ENCODE measurements at regions not wholly inside any gene's neighbourhood (a gene's known extent, or its start where the extent isn't known, plus 50 kb on each side); places are given as distances from the start of the nearest gene placed in this dataset.

DNA sequence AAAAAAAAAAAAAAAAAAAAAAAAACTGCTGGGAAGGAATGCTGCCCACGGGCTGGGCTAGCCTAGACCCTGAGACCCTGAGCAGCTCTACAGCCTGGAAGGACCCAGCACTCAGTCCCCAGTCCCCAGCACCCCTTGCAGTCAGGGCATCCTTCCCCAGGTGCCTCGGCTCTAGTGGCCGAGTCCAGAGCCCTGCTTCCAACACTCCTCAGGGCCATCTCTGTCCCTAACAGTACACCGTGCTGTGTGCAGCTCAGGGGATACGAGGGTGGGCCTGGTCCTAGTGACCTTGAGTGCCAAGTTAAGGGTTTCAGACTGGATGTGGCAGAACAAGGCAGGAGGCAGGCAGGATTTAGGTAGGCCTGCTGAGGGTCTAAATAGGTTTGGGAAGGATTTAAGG, 50.2 kb upstream of the LRP8 start:
- in situ Hi-C loops (cut with HindIII; ENCODE audit: low pct_unique_long_range_greater_than_20kb, low sequenced_read_pairs), result no loop called here
- DNase-seq (ENCODE audit: low read depth in 1 of 2, low spot score in 1 of 2), result no peak
- no peak for TF ChIP-seq JUND (IDR thresholded peaks at IDR 0.05; ENCODE audit: low read depth)

DNA sequence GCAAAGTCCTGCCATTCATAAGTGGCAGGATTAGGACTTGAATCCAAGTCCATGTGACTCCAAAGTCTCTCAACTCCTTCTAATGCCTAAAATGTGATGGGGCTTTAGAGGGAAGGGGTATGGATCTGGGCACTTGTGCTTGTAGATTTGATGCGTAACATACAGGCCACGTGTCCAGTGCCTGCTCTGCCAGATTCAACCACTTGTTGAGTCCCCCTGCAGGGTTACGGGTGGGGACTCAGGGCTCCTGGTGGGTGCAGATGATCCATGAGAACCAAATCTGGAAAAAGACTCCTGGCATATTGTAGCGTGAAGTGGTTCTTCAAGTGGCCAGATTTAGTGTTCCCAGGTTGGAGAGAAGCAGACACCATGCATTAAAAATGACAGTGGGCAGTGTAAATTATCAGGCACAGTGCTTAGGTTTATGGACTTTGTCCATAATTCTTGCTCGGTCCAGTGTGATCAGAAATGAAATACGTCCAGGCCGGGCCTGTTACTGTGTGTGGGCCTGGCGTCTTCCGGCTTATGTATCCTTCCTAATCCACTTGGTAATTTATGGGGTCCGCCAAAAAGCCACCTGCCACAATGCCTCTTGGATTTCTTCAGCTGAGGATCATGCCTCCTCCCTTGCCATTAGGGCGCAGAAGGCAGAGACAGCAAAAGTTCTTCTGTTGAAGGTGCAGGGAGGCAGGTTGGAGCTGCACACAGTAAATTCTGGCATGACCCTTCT, 51.2 kb upstream of the LRP8 start:
- no peak for TF ChIP-seq JUND (IDR thresholded peaks at IDR 0.05; ENCODE audit: low read depth)
- in situ Hi-C loops (cut with HindIII; ENCODE audit: low pct_unique_long_range_greater_than_20kb, low sequenced_read_pairs), result no loop called here

GRCh38 chr1:53379662-53380002, 51.8 kb upstream of the LRP8 start:
- DNase-seq (ENCODE audit: low read depth in 1 of 2, low spot score in 1 of 2), result no peak
- in situ Hi-C loops (cut with HindIII; ENCODE audit: low pct_unique_long_range_greater_than_20kb, low sequenced_read_pairs), result no loop called here
- TF ChIP-seq JUND (IDR thresholded peaks at IDR 0.05; ENCODE audit: low read depth), result no peak

More for the DNA sequence above, 51.2 kb upstream of the LRP8 start:
- DNase-seq (ENCODE audit: low read depth in 1 of 2, low spot score in 1 of 2), result no peak

DNA sequence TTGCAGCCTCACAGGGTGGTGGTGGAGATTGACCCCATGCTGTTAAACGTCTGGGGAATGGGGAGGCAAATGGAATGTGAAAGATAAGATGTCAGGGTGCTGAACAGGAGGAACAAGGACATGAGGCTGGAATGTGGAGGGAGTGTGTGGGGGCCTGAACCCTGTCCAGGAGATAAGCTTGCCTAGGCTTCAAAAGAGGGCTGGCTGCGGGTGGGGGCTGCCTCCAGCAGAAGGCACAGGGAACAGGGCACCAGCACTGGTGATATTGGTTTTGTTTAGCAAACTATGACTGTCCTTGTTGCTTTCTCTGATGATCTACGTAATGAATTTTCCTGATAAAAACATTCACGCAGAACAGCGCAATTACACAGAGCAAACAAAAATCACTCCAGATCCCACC, 52.4 kb upstream of the LRP8 start:
- DNase-seq (ENCODE audit: low read depth in 1 of 2, low spot score in 1 of 2), result no peak
- in situ Hi-C loops (cut with HindIII; ENCODE audit: low pct_unique_long_range_greater_than_20kb, low sequenced_read_pairs), result no loop called here
- no peak for TF ChIP-seq JUND (IDR thresholded peaks at IDR 0.05; ENCODE audit: low read depth)

- DNase-seq (ENCODE audit: low read depth in 1 of 2, low spot score in 1 of 2), result no peak
- in situ Hi-C loops (cut with HindIII; ENCODE audit: low pct_unique_long_range_greater_than_20kb, low sequenced_read_pairs), result no loop called here
- no peak for TF ChIP-seq JUND (IDR thresholded peaks at IDR 0.05; ENCODE audit: low read depth)
These were observed 54.0 kb upstream of the LRP8 start for GRCh38 chr1:53381790-53382401.

DNA sequence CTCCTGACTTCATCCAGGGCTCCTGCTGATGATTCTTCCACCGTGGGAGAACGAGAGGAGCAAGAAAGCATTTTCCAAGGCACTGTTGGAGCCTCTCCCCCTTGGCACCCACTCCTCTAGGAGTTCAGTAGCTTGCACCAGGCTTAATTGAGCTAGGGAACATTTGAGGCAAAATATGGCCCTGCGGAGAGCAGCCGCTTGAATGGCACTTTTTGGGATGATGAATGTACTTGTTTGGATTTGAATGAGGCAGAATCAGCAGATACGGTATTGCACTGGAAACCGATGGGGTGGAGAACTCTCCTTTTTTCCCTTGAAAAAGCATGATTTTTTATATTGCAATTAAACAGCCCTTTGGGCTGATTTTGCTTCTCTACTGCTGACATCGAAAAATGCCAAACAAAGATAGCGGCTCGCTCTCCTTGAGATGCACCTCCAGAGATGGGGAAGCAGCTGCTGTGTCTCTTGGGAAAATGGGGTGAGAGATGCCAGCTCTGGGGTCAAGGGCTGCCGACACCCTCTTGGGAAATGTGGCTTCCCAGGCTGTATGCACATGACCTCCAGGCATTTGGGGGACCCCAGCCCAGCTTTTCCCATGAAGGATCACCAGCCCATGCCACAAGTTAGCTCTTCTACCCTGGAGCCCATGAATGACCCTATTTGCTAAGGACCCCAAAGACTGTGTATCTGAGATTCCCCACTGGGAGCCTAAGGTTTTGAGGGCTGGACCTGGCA, 55.4 kb upstream of the LRP8 start:
- in situ Hi-C loops (cut with HindIII; ENCODE audit: low pct_unique_long_range_greater_than_20kb, low sequenced_read_pairs), result no loop called here
- no peak for TF ChIP-seq JUND (IDR thresholded peaks at IDR 0.05; ENCODE audit: low read depth)
- DNase-seq (ENCODE audit: low read depth in 1 of 2, low spot score in 1 of 2), result no peak

GRCh38 chr1:53384796-53385195, 56.9 kb upstream of the LRP8 start:
- in situ Hi-C loops (cut with HindIII; ENCODE audit: low pct_unique_long_range_greater_than_20kb, low sequenced_read_pairs), result no loop called here
- TF ChIP-seq JUND (IDR thresholded peaks at IDR 0.05; ENCODE audit: low read depth), result no peak
- no peak for DNase-seq (ENCODE audit: low read depth in 1 of 2, low spot score in 1 of 2)

DNA sequence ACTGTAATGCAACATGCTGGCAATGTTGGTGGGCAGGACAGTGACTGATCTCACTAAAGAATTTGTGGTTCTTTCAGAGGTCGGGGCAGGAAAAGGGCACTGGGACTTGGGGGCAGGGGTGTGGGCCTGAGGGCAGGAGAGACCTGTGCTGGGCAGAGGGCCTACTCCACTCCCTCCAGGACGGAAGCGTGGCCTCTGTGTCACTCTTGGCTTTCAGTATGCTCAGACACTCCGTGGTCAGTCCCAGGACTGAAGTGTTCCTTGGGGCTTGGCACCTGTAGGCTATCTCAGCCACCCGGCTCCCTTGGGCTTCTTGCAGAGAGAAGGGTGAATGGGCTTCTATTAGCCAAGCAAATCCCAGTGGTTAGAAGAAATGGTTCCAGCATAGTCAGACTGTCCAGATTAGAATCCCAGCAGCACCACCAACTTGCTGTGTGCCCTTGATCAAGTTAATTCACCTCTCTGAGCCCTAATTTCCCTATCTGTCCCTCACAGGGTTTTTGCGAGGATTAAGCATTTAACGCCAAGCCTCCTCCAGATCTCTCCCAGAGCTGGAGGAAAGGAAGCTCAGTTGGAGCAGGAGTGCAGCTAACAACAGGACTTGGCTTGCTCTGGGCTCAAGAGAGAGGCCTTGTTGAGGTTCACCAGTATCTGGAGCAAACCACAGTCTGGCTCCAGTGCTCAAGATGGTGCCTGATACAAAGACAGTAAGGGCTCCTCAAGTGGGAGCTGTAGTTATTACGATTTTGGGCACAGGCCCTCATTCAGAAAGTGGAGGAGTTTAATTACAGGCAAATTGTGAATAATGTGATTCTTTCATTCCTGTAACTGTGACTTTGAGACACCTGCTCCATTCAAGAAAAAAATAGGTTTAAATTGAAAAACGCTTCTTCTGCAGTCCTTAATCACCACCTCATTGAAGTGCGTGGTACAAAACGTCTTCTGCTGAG, 57.7 kb upstream of the LRP8 start:
- DNase-seq (ENCODE audit: low read depth in 1 of 2, low spot score in 1 of 2), result no peak
- TF ChIP-seq JUND (IDR thresholded peaks at IDR 0.05; ENCODE audit: low read depth), result no peak
- in situ Hi-C loops (cut with HindIII; ENCODE audit: low pct_unique_long_range_greater_than_20kb, low sequenced_read_pairs), result no loop called here

DNA sequence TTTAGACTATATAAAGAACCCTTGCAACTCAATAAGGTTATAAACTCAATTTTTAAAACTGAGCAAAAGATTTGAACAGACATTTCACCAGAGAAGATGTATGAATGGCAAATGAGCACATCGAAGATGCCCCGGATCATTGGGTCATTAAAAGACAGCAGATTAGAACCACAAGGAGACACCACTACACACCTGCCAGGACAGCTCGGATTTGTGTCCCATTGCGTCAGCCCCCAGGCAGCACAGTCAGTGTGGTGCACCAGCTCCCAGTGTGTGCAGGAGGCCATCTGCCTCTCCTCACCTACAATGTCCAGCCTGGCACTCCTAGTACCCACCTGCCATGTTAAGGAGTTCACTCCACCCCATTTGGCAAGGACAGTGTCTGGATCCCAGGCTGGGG, 61.1 kb upstream of the LRP8 start:
- DNase-seq (ENCODE audit: low read depth in 1 of 2, low spot score in 1 of 2), result no peak
- TF ChIP-seq JUND (IDR thresholded peaks at IDR 0.05; ENCODE audit: low read depth), result no peak
- in situ Hi-C loops (cut with HindIII; ENCODE audit: low pct_unique_long_range_greater_than_20kb, low sequenced_read_pairs), result no loop called here

DNA sequence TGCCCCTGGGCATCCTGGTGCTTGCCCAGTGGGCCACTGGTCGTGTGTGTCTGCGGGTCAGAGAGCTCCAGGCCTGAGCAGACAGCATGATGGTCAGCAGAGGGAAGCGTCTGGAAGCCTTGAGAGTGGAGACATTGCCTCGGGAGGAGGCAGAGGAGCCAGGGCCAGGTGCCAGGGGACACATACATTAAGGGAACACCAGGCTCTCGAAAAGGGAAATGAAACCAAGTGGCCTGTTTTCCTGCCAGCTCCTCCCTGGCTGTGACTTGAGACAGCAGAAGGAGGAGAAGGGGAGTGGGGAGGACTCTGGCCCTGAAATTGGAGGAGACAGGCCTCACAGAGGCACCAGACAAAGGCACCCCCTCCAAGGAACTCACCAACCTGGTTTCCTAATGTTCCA, 62.4 kb upstream of the LRP8 start:
- DNase-seq (ENCODE audit: low read depth in 1 of 2, low spot score in 1 of 2), result peak in 1 of 2 experiments; percentile 15
- in situ Hi-C loops (cut with HindIII; ENCODE audit: low pct_unique_long_range_greater_than_20kb, low sequenced_read_pairs), result no loop called here
- no peak for TF ChIP-seq JUND (IDR thresholded peaks at IDR 0.05; ENCODE audit: low read depth)

DNA sequence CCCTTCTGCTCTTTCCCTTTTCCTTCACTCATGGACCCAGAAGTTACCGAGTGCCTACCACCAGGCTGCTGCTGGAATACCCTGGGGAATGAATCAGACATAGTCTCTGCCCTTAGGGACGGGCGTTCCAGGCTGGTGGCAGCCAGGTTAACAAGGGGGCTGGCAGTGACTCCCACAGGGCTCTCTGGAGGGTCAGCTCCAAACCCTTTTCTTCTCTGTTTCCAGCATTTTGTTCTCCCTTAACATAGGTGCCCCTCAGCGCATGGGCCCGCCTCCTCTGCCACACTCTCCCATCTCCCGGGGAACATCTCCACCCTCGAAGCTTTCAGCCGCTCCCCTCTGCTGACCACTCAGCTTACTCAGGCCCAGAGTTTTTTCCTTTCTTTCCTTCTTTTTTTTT, 62.9 kb upstream of the LRP8 start:
- TF ChIP-seq JUND (IDR thresholded peaks at IDR 0.05; ENCODE audit: low read depth), result no peak
- no peak for DNase-seq (ENCODE audit: low read depth in 1 of 2, low spot score in 1 of 2)
- in situ Hi-C loops (cut with HindIII; ENCODE audit: low pct_unique_long_range_greater_than_20kb, low sequenced_read_pairs), result no loop called here

GRCh38 chr1:53391296-53391695, 63.4 kb upstream of the LRP8 start:
- in situ Hi-C loops (cut with HindIII; ENCODE audit: low pct_unique_long_range_greater_than_20kb, low sequenced_read_pairs), result no loop called here
- no peak for TF ChIP-seq JUND (IDR thresholded peaks at IDR 0.05; ENCODE audit: low read depth)
- peak in 1 of 2 experiments; percentile 8 for DNase-seq (ENCODE audit: low read depth in 1 of 2, low spot score in 1 of 2)

All from T47D (cell line).